ENCODE measurements at regions not wholly inside any gene's neighbourhood (a gene's known extent, or its start where the extent isn't known, plus 50 kb on each side); places are given as distances from the start of the nearest gene placed in this dataset.

- no peaks in the 10 kb centered on the region for H3K4me1 ChIP-seq (ENCODE audit: control insufficient read depth in 2 of 3, insufficient read depth in 2 of 3, low read depth in 1 of 3, low read length in 3 of 3)
Observed at GRCh38 chr3:18103591-18103990, 321.5 kb downstream of the SATB1 start.

GRCh38 chr3:18100121-18100520 is 325.0 kb downstream of the SATB1 start:
- DNase-seq: no peak
- Histone ChIP-seq H3K27me3 (ENCODE audit: control insufficient read depth, insufficient read depth, low read length) (no peaks in the 10 kb centered on the region), H3K4me1 (ENCODE audit: control insufficient read depth in 2 of 3, insufficient read depth in 2 of 3, low read depth in 1 of 3, low read length in 3 of 3) (no peaks in the 10 kb centered on the region), H3K9me3 (ENCODE audit: control insufficient read depth in 2 of 3, insufficient read depth in 1 of 3, low read length in 3 of 3) (peaks cover 0 to 9% (median 0%) of the 10 kb centered on the region in 3 donors), H3K9ac (ENCODE audit: low read length in 3 of 3) (no peak overlapping the region), H3K27ac (ENCODE audit: low read depth in 2 of 2, low read length in 2 of 2) (no peak overlapping the region), H3K4me3 (ENCODE audit: low read length in 3 of 3) (no peak overlapping the region), H3K36me3 (ENCODE audit: control insufficient read depth in 2 of 3, insufficient read depth in 3 of 3, low read length in 3 of 3) (no peaks in the 10 kb centered on the region)
- intact Hi-C loops (cut with DNase I): no loop called here
- FAIRE-seq: no peak
- TF ChIP-seq, protein P1, sequence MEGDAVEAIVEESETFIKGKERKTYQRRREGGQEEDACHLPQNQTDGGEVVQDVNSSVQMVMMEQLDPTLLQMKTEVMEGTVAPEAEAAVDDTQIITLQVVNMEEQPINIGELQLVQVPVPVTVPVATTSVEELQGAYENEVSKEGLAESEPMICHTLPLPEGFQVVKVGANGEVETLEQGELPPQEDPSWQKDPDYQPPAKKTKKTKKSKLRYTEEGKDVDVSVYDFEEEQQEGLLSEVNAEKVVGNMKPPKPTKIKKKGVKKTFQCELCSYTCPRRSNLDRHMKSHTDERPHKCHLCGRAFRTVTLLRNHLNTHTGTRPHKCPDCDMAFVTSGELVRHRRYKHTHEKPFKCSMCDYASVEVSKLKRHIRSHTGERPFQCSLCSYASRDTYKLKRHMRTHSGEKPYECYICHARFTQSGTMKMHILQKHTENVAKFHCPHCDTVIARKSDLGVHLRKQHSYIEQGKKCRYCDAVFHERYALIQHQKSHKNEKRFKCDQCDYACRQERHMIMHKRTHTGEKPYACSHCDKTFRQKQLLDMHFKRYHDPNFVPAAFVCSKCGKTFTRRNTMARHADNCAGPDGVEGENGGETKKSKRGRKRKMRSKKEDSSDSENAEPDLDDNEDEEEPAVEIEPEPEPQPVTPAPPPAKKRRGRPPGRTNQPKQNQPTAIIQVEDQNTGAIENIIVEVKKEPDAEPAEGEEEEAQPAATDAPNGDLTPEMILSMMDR (IDR thresholded peaks at IDR 0.05; ENCODE audit: borderline replicate concordance, extremely low read depth, insufficient read depth): no peak

More at GRCh38 chr3:18103591-18103990, 321.5 kb downstream of the SATB1 start:
- no peak overlapping the region for H3K27ac ChIP-seq (ENCODE audit: low read depth in 2 of 2, low read length in 2 of 2)
- H3K4me3 ChIP-seq (ENCODE audit: low read length in 3 of 3): no peak overlapping the region
- TF ChIP-seq, protein P1 (IDR thresholded peaks at IDR 0.05; ENCODE audit: borderline replicate concordance, extremely low read depth, insufficient read depth): no peak
- H3K9ac ChIP-seq (ENCODE audit: low read length in 3 of 3): no peak overlapping the region
- FAIRE-seq: no peak
- H3K9me3 ChIP-seq (ENCODE audit: control insufficient read depth in 2 of 3, insufficient read depth in 1 of 3, low read length in 3 of 3): no peaks in the 10 kb centered on the region
- H3K27me3 ChIP-seq (ENCODE audit: control insufficient read depth, insufficient read depth, low read length): no peaks in the 10 kb centered on the region
- no peak for DNase-seq
- intact Hi-C loops (cut with DNase I): no loop called here
- no peaks in the 10 kb centered on the region for H3K36me3 ChIP-seq (ENCODE audit: control insufficient read depth in 2 of 3, insufficient read depth in 3 of 3, low read length in 3 of 3)

- TF ChIP-seq, protein P1 (IDR thresholded peaks at IDR 0.05; ENCODE audit: borderline replicate concordance, extremely low read depth, insufficient read depth): no peak
- intact Hi-C loops (cut with DNase I): no loop called here
- Histone ChIP-seq H3K4me3 (ENCODE audit: low read length in 3 of 3) (no peak overlapping the region), H3K27ac (ENCODE audit: low read depth in 2 of 2, low read length in 2 of 2) (no peak overlapping the region), H3K27me3 (ENCODE audit: control insufficient read depth, insufficient read depth, low read length) (no peaks in the 10 kb centered on the region), H3K36me3 (ENCODE audit: control insufficient read depth in 2 of 3, insufficient read depth in 3 of 3, low read length in 3 of 3) (no peaks in the 10 kb centered on the region), H3K4me1 (ENCODE audit: control insufficient read depth in 2 of 3, insufficient read depth in 2 of 3, low read depth in 1 of 3, low read length in 3 of 3) (no peaks in the 10 kb centered on the region), H3K9ac (ENCODE audit: low read length in 3 of 3) (no peak overlapping the region), H3K9me3 (ENCODE audit: control insufficient read depth in 2 of 3, insufficient read depth in 1 of 3, low read length in 3 of 3) (peaks cover 0 to 9% (median 0%) of the 10 kb centered on the region in 3 donors)
- no peak for FAIRE-seq
- DNase-seq: no peak
Observed at GRCh38 chr3:18099611-18100010, 325.5 kb downstream of the SATB1 start.

DNA sequence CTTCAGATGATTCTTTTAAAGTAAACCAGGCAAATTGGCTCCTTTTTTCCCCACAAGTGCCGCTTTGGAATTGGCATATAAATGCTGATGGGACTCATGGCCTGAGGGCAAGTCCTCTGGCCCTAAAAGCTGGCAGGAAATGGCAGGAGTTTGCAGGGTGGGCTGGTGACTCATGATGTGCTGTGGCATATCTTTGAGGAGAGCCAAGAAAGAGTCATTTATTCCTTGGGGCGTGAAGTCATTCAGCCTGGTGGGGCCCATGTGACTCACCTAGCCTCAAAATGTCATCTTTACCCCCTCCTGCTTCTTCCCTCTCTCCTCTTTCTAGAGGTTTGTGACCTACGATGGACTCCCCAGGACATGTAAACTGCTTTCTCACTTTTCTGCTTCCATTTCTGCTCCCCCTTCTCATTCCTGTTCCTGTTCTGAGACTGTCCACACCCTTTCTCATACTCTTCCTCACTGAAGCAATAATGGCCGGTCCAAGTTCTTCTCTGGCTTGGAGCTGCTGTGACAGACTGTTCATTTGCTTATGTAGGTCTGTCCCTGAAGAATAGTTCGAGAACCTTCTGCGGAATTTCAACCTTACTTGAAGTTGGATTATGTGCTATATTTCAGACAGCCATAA is 326.1 kb downstream of the SATB1 start:
- Histone ChIP-seq H3K4me3 (ENCODE audit: low read length in 3 of 3) (no peak overlapping the region), H3K27ac (ENCODE audit: low read depth in 2 of 2, low read length in 2 of 2) (no peak overlapping the region), H3K27me3 (ENCODE audit: control insufficient read depth, insufficient read depth, low read length) (no peaks in the 10 kb centered on the region), H3K36me3 (ENCODE audit: control insufficient read depth in 2 of 3, insufficient read depth in 3 of 3, low read length in 3 of 3) (no peaks in the 10 kb centered on the region), H3K9me3 (ENCODE audit: control insufficient read depth in 2 of 3, insufficient read depth in 1 of 3, low read length in 3 of 3) (peaks cover 0 to 9% (median 0%) of the 10 kb centered on the region in 3 donors), H3K4me1 (ENCODE audit: control insufficient read depth in 2 of 3, insufficient read depth in 2 of 3, low read depth in 1 of 3, low read length in 3 of 3) (no peaks in the 10 kb centered on the region), H3K9ac (ENCODE audit: low read length in 3 of 3) (no peak overlapping the region)
- intact Hi-C loops (cut with DNase I): no loop called here
- FAIRE-seq: no peak
- no peak for DNase-seq
- TF ChIP-seq, protein P1 (IDR thresholded peaks at IDR 0.05; ENCODE audit: borderline replicate concordance, extremely low read depth, insufficient read depth): no peak

All from kidney (tissue), 13 donors.